Liver (tissue), 3 donors: ENCODE measurements at regions not wholly inside any gene's neighbourhood (a gene's known extent, or its start where the extent isn't known, plus 50 kb on each side); places are given as distances from the start of the nearest gene placed in this dataset.

Experiments
- JUND ChIP-seq, 2 donors: IDR thresholded peaks; 2 replicates each; pipeline ENCODE4 v1.6.1; 2016; ENCODE audit warnings: antibody characterized with exemption in 2 of 2
- MAX ChIP-seq: IDR thresholded peaks from 2 replicates; pipeline ENCODE4 v1.6.1; 2016; ENCODE audit warnings: antibody characterized with exemption
- RAD21 ChIP-seq, 2 donors: IDR thresholded peaks; 2 replicates each; pipeline ENCODE4 v1.6.1; 2016; ENCODE audit warnings: antibody characterized with exemption in 2 of 2, mild to moderate bottlenecking in 2 of 2
- RXRA ChIP-seq, 2 donors: IDR thresholded peaks; 2 replicates each; pipeline ENCODE4 v1.6.1; 2017 to 2018; ENCODE audit warnings: antibody characterized with exemption in 2 of 2, mild to moderate bottlenecking in 1 of 2
- SP1 ChIP-seq: IDR thresholded peaks from 2 replicates; pipeline ENCODE4 v1.6.1; 2018; ENCODE audit warnings: antibody characterized with exemption, mild to moderate bottlenecking
- TAF1 ChIP-seq: conservative IDR thresholded peaks from 2 replicates; pipeline ENCODE4 v1.6.1; 2016; ENCODE audit warnings: antibody characterized with exemption, mild to moderate bottlenecking
- YY1 ChIP-seq: IDR thresholded peaks from 2 replicates; pipeline ENCODE4 v1.6.1; 2016; ENCODE audit warnings: antibody characterized with exemption, mild to moderate bottlenecking
- TF ChIP-seq, protein P1 (sequence below): fragments of 150-350 bp; IDR thresholded peaks from 2 replicates; pipeline ENCODE4 v1.5.1; 2017; ENCODE audit warnings: improper control_type of control experiment, low read depth, low read length; ENCODE audit not compliant: missing input control
- TF ChIP-seq, protein P2 (sequence below): IDR thresholded peaks from 2 replicates; pipeline ENCODE4 v1.6.1; 2016; ENCODE audit warnings: antibody characterized with exemption, mild to moderate bottlenecking
- donor health status: healthy.
- donor health status: healthy.

DNA sequence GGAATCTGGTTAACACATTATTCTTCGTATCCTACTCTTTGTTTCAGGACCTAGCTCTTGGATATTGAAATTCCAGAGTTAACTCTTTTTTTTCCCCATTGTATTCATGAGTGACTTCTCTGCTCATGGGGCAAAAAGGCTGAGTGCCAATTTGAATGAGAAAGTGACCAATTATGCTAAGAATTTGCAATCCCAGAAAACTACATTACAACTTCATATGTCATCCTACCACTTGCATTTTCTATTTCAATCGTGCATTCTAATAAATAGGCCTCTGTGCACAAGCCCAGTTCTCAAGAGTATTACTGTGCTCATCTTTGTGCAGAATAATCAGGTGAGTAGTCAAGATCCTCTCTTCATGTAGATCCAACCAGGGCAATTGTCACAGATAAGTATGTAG, 537.8 kb downstream of the OTOL1 start:
- TF ChIP-seq, protein P1, sequence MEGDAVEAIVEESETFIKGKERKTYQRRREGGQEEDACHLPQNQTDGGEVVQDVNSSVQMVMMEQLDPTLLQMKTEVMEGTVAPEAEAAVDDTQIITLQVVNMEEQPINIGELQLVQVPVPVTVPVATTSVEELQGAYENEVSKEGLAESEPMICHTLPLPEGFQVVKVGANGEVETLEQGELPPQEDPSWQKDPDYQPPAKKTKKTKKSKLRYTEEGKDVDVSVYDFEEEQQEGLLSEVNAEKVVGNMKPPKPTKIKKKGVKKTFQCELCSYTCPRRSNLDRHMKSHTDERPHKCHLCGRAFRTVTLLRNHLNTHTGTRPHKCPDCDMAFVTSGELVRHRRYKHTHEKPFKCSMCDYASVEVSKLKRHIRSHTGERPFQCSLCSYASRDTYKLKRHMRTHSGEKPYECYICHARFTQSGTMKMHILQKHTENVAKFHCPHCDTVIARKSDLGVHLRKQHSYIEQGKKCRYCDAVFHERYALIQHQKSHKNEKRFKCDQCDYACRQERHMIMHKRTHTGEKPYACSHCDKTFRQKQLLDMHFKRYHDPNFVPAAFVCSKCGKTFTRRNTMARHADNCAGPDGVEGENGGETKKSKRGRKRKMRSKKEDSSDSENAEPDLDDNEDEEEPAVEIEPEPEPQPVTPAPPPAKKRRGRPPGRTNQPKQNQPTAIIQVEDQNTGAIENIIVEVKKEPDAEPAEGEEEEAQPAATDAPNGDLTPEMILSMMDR: no peak
- TF ChIP-seq TAF1: no peak
- TF ChIP-seq, protein P2, sequence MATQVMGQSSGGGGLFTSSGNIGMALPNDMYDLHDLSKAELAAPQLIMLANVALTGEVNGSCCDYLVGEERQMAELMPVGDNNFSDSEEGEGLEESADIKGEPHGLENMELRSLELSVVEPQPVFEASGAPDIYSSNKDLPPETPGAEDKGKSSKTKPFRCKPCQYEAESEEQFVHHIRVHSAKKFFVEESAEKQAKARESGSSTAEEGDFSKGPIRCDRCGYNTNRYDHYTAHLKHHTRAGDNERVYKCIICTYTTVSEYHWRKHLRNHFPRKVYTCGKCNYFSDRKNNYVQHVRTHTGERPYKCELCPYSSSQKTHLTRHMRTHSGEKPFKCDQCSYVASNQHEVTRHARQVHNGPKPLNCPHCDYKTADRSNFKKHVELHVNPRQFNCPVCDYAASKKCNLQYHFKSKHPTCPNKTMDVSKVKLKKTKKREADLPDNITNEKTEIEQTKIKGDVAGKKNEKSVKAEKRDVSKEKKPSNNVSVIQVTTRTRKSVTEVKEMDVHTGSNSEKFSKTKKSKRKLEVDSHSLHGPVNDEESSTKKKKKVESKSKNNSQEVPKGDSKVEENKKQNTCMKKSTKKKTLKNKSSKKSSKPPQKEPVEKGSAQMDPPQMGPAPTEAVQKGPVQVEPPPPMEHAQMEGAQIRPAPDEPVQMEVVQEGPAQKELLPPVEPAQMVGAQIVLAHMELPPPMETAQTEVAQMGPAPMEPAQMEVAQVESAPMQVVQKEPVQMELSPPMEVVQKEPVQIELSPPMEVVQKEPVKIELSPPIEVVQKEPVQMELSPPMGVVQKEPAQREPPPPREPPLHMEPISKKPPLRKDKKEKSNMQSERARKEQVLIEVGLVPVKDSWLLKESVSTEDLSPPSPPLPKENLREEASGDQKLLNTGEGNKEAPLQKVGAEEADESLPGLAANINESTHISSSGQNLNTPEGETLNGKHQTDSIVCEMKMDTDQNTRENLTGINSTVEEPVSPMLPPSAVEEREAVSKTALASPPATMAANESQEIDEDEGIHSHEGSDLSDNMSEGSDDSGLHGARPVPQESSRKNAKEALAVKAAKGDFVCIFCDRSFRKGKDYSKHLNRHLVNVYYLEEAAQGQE: no peak
- TF ChIP-seq YY1: no peak
- no peak for TF ChIP-seq RXRA (IDR thresholded peaks at IDR 0.05)
- TF ChIP-seq RAD21 (IDR thresholded peaks at IDR 0.05): no peak
- no peak for TF ChIP-seq MAX
- no peak for TF ChIP-seq JUND (IDR thresholded peaks at IDR 0.05)
- no peak for TF ChIP-seq SP1
